ENCODE measurements at regions not wholly inside any gene's neighbourhood (a gene's known extent, or its start where the extent isn't known, plus 50 kb on each side); places are given as distances from the start of the nearest gene placed in this dataset.

- TF ChIP-seq POLR2A (IDR thresholded peaks at IDR 0.05), result no peak
- TF ChIP-seq CTCF (IDR thresholded peaks at IDR 0.05), result no peak
Measured at GRCh38 chr6:124901084-124901483, 61.2 kb upstream of the RNF217 start.
